HCT116 (cell line): ENCODE measurements at regions not wholly inside any gene's neighbourhood (a gene's known extent, or its start where the extent isn't known, plus 50 kb on each side); places are given as distances from the start of the nearest gene placed in this dataset.
"Not testable (repeated sequence)": the region's sequence is repeated elsewhere in the genome, so short reads cannot be mapped to it uniquely, and the experiment has no call there.

ENCODE experiments used
- ATAC-seq: fragments of 200-7000 bp; cut with Tn5 transposase; 2 replicates; pipeline ENCODE4 v1.9.1; 2020; ENCODE audit warnings: mild to moderate bottlenecking, moderate library complexity
- BruUV-seq: library from RNA; stranded (reverse); fragments of 400-500 nt; replicated peaks from 2 replicates; lab custom pipeline; 2021; lab: Mats Ljungman, UMichigan
- CTCF ChIA-PET: fragments of 300-600 bp; sonication (Branson Sonifier 250); formaldehyde crosslinking; loops from one replicate; lab custom pipeline; 2021; ENCODE audit warnings: antibody characterized with exemption; lab: Charles Lee
- POLR2A ChIA-PET: fragments of 300-600, 350-600 bp; sonication (Branson Sonifier 250); formaldehyde crosslinking; loops from one replicate; lab custom pipeline; 2021; ENCODE audit warnings: antibody characterized with exemption; lab: Charles Lee
- RAD21 ChIA-PET, 2 experiments: fragments of 300-600 bp; sonication (Branson Sonifier 250); formaldehyde crosslinking; loops; one replicate each; lab custom pipeline; 2023; ENCODE audit warnings: low total read pairs in 2 of 2; ENCODE audit not compliant: uncharacterized antibody in 2 of 2, unreplicated experiment in 2 of 2, low non-redundant PET in 1 of 2; lab: Charles Lee
- DNase-seq: peaks from one replicate; pipeline ENCODE4 v3.0.0-alpha.2; 2010; ENCODE audit warnings: low read depth, low spot score
- H2AFZ ChIP-seq: fragments of 200-600 bp; shearing (Covaris generic), sonication (generic); 2 replicates; pipeline ENCODE4 v1.6.1; 2017; ENCODE audit warnings: low read depth, mixed run types, mixed read lengths, antibody characterized with exemption, low read length; ENCODE audit not compliant: poor library complexity, severe bottlenecking
- H3K27ac ChIP-seq: 2 replicates; pipeline ENCODE4 v1.5.1; 2012; ENCODE audit warnings: low read depth, low read length
- H3K27me3 ChIP-seq: fragments of 200-600 bp; sonication (generic); 2 replicates; pipeline ENCODE4 v1.6.1; 2016; ENCODE audit warnings: mixed run types, low read length, mixed read lengths; ENCODE audit not compliant: insufficient read depth
- H3K36me3 ChIP-seq, 2 experiments: fragments of 200-500 bp in 1 of 2; fragments of 200-600 bp in 1 of 2; sonication (Bioruptor generic) in 1 of 2; sonication (generic) in 1 of 2; 2 replicates each; pipeline versions ENCODE4 v1.5.1 to v1.6.1; 2014 to 2016; ENCODE audit warnings: low read length in 2 of 2, inconsistent platforms in 1 of 2, mixed read lengths in 1 of 2, mixed run types in 1 of 2; ENCODE audit not compliant: insufficient read depth in 2 of 2, control insufficient read depth in 1 of 2
- H3K4me1 ChIP-seq, 2 experiments: fragments of 200-600 bp in 1 of 2; sonication (generic) in 1 of 2; 2 replicates each; pipeline versions ENCODE4 v1.5.1 to v1.6.1; 2012 to 2017; ENCODE audit warnings: low read length in 2 of 2, inconsistent platforms in 1 of 2, mild to moderate bottlenecking in 1 of 2, mixed read lengths in 1 of 2, mixed run types in 1 of 2, moderate library complexity in 1 of 2; ENCODE audit not compliant: insufficient read depth in 2 of 2, control insufficient read depth in 1 of 2
- H3K4me2 ChIP-seq: fragments of 200-600 bp; sonication (generic); 2 replicates; pipeline ENCODE4 v1.6.1; 2017; ENCODE audit warnings: mixed run types, low read length, mixed read lengths
- H3K4me3 ChIP-seq, 2 experiments: fragments of 200-600 bp in 1 of 2; sonication (generic) in 1 of 2; replicated peaks in 1 of 2; 2 replicates each; pipeline ENCODE4 v1.5.1; 2011 to 2016; ENCODE audit warnings: low read length in 2 of 2, control low read depth in 1 of 2, low read depth in 1 of 2, mild to moderate bottlenecking in 1 of 2, mixed read lengths in 1 of 2, mixed run types in 1 of 2
- H3K79me2 ChIP-seq: fragments of 200-600 bp; sonication (generic); 2 replicates; pipeline ENCODE4 v1.6.1; 2017; ENCODE audit warnings: mild to moderate bottlenecking, mixed run types, low read length, moderate library complexity, mixed read lengths; ENCODE audit not compliant: insufficient read depth
- H3K9ac ChIP-seq: fragments of 200-600 bp; sonication (generic); 2 replicates; pipeline ENCODE4 v1.6.1; 2016; ENCODE audit warnings: low read length, mixed read lengths
- H3K9me2 ChIP-seq: fragments of 200-600 bp; sonication (generic), shearing (Covaris generic); 2 replicates; pipeline ENCODE4 v1.6.1; 2017; ENCODE audit warnings: mixed run types, mild to moderate bottlenecking, moderate library complexity; ENCODE audit not compliant: insufficient read depth
- H3K9me3 ChIP-seq, 2 experiments: fragments of 200-500 bp in 1 of 2; fragments of 200-600 bp in 1 of 2; sonication (Bioruptor generic) in 1 of 2; sonication (generic) in 1 of 2; 2 replicates each; pipeline ENCODE4 v1.6.1; 2014 to 2017; ENCODE audit warnings: low read length in 2 of 2, mixed read lengths in 2 of 2, inconsistent platforms in 1 of 2, low read depth in 1 of 2, mild to moderate bottlenecking in 1 of 2, mixed run types in 1 of 2, moderate library complexity in 1 of 2; ENCODE audit not compliant: control insufficient read depth in 1 of 2, insufficient read depth in 1 of 2
- H4K20me1 ChIP-seq: fragments of 200-600 bp; sonication (generic), shearing (Covaris generic); 2 replicates; pipeline ENCODE4 v1.6.1; 2017; ENCODE audit warnings: mixed run types, mild to moderate bottlenecking, moderate library complexity; ENCODE audit not compliant: insufficient read depth
- JUND ChIP-seq: IDR thresholded peaks from 2 replicates; pipeline ENCODE4 v1.6.1; 2012
- POLR2AphosphoS5 ChIP-seq: IDR thresholded peaks from 2 replicates; pipeline ENCODE4 v1.6.1; 2011; ENCODE audit warnings: mild to moderate bottlenecking, low read depth, low read length, moderate library complexity
- SIN3A ChIP-seq: IDR thresholded peaks from 2 replicates; pipeline ENCODE4 v1.6.1; 2012; ENCODE audit warnings: low read depth
- YY1 ChIP-seq: IDR thresholded peaks from 2 replicates; pipeline ENCODE4 v1.6.1; 2011; ENCODE audit warnings: low read length, low read depth, moderate library complexity, mild to moderate bottlenecking; ENCODE audit not compliant: insufficient replicate concordance; ENCODE audit errors: extremely low read depth
- intact Hi-C: fragments of 100-400 bp; cut with micrococcal nuclease; formaldehyde crosslinking; loops from 2 replicates; pipeline ENCODE4 v1.10.0; 2022
- TF ChIP-seq, protein P1 (sequence below), 3 experiments: fragments of 200-600 bp in 1 of 3; sonication (generic) in 1 of 3; IDR thresholded peaks in 2 of 3; conservative IDR thresholded peaks in 1 of 3; 2 replicates each; pipeline ENCODE4 v1.5.1; 2012 to 2017; ENCODE audit warnings: low read depth in 2 of 3, low read length in 2 of 3, antibody characterized with exemption in 1 of 3, borderline replicate concordance in 1 of 3, control low read depth in 1 of 3, mild to moderate bottlenecking in 1 of 3, mixed read lengths in 1 of 3, mixed run types in 1 of 3, moderate library complexity in 1 of 3; ENCODE audit not compliant: insufficient read depth in 1 of 3

DNA sequence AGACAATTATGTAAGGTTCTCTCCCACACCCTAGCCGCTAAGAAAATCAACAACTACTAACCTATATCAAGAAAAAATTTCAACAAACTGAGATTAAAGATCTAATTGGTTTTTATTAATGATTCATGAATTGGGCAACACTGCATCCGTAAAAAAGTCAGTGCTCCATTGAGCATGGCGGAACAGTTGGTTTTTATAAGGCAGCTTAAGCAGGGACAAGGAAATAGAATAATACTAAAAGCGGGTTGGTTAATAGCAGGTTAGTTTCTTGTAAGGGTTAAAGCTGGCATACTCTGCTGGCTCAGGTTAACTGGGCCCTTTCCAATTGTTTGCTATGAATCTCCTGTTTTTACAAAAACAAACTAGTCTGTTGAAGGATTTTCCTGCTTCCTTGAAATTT lies 202.3 kb upstream of the RASGEF1B start:
- intact Hi-C loops, result no loop called here
- DNase-seq (no peak), ATAC-seq (no peak)
- Histone ChIP-seq H3K27me3 (peaks cover 4% of the 10 kb centered on the region; the same call in 1 of the 2 replicates), H3K9me3 (no peaks in the 10 kb centered on the region), H2AFZ (no peak overlapping the region), H3K9ac (no peak overlapping the region), H3K4me3 (no peak overlapping the region), H3K36me3 (no peaks in the 10 kb centered on the region), H4K20me1 (no peaks in the 10 kb centered on the region), H3K4me2 (no peak overlapping the region), H3K79me2 (no peaks in the 10 kb centered on the region), H3K9me2 (no peaks in the 10 kb centered on the region), H3K27ac (no peak overlapping the region), H3K4me1 (no peaks in the 10 kb centered on the region)
- no TSS peak for BruUV-seq
- RAD21 ChIA-PET, result no interaction called here
- CTCF ChIA-PET, result no interaction called here
- TF ChIP-seq JUND (no peak), YY1 (no peak), SIN3A (no peak), POLR2AphosphoS5 (no peak)
- TF ChIP-seq, protein P1, sequence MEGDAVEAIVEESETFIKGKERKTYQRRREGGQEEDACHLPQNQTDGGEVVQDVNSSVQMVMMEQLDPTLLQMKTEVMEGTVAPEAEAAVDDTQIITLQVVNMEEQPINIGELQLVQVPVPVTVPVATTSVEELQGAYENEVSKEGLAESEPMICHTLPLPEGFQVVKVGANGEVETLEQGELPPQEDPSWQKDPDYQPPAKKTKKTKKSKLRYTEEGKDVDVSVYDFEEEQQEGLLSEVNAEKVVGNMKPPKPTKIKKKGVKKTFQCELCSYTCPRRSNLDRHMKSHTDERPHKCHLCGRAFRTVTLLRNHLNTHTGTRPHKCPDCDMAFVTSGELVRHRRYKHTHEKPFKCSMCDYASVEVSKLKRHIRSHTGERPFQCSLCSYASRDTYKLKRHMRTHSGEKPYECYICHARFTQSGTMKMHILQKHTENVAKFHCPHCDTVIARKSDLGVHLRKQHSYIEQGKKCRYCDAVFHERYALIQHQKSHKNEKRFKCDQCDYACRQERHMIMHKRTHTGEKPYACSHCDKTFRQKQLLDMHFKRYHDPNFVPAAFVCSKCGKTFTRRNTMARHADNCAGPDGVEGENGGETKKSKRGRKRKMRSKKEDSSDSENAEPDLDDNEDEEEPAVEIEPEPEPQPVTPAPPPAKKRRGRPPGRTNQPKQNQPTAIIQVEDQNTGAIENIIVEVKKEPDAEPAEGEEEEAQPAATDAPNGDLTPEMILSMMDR (IDR thresholded peaks at IDR 0.05 in 2 of 3, conservative IDR thresholded peaks at IDR 0.05 in 1 of 3; ENCODE audit: borderline replicate concordance in 1 of 3, insufficient read depth in 1 of 3, low read depth in 2 of 3, low read length in 2 of 3), result no peak
- POLR2A ChIA-PET, result no interaction called here

DNA sequence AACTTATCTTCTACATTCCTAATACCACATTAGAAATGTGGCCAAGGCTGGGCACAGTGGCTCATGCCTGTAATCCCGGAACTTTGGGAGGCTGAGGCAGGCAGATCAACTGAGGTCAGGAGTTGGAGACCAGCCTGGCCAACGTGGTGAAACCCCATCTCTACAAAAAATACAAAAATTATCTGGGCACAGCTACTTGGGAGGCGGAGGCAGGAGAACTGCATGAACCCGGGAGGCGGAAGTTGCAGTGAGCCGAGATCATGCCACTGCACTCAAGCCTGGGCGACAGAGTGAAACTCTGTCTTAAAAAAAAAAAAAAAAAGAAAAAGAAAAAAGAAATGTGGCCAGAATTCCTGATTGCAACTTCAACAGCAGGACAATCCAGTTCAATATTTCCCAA lies 196.6 kb upstream of the RASGEF1B start:
- H3K9ac ChIP-seq, DNase-seq, CTCF ChIA-PET, H3K27ac ChIP-seq, H3K9me2 ChIP-seq, ATAC-seq, POLR2A ChIA-PET, RAD21 ChIA-PET, H3K79me2 ChIP-seq, intact Hi-C loops, H3K36me3 ChIP-seq, H3K9me3 ChIP-seq, BruUV-seq, H4K20me1 ChIP-seq, H3K4me1 ChIP-seq, H3K27me3 ChIP-seq, H3K4me3 ChIP-seq, H3K4me2 ChIP-seq, H2AFZ ChIP-seq: not testable (repeated sequence)
